WTC11 (cell line): ENCODE measurements at regions not wholly inside any gene's neighbourhood (a gene's known extent, or its start where the extent isn't known, plus 50 kb on each side); places are given as distances from the start of the nearest gene placed in this dataset.

Source experiments
- ATAC-seq: fragments of 200-7000 bp; cut with Tn5 transposase; 2 replicates; pipeline ENCODE4 v1.10.0; 2021; ENCODE audit warnings: mild to moderate bottlenecking, moderate library complexity
- CTCF ChIA-PET: fragments of 300-600 bp; sonication (Branson Sonifier 250); formaldehyde crosslinking; loops from one replicate; lab custom pipeline; 2021; ENCODE audit warnings: antibody characterized with exemption; lab: Charles Lee
- POLR2A ChIA-PET: fragments of 350-600 bp; sonication (Branson Sonifier 250); formaldehyde crosslinking; loops from one replicate; lab custom pipeline; 2021; ENCODE audit warnings: antibody characterized with exemption; lab: Charles Lee
- DNase-seq: peaks from one replicate; pipeline ENCODE4 v3.0.0; 2021; ENCODE audit warnings: low spot score
- H3K27ac Mint-ChIP-seq: 2 replicates; pipeline ENCODE4 v1.8.0; 2021; ENCODE audit warnings: mixed read lengths
- H3K27me3 Mint-ChIP-seq: 2 replicates; pipeline ENCODE4 v1.8.0; 2021; ENCODE audit warnings: low read depth, mild to moderate bottlenecking, moderate library complexity, mixed read lengths
- H3K36me3 Mint-ChIP-seq: 2 replicates; pipeline ENCODE4 v1.8.0; 2021; ENCODE audit warnings: mixed read lengths
- H3K4me1 Mint-ChIP-seq: 2 replicates; pipeline ENCODE4 v1.8.0; 2022; ENCODE audit warnings: mixed read lengths
- H3K4me3 Mint-ChIP-seq: 2 replicates; pipeline ENCODE4 v1.8.0; 2021; ENCODE audit warnings: mild to moderate bottlenecking, moderate library complexity, mixed read lengths
- H3K9me3 Mint-ChIP-seq: 2 replicates; pipeline ENCODE4 v1.8.0; 2021; ENCODE audit warnings: mixed read lengths
- AFF4 ChIP-seq: sonication (generic); formaldehyde crosslinking; IDR thresholded peaks from 2 replicates; pipeline ENCODE4 v1.8.1; 2023; ENCODE audit warnings: mild to moderate bottlenecking, missing genetic modification reagents, borderline replicate concordance
- ATF2 ChIP-seq: sonication (generic); formaldehyde crosslinking; IDR thresholded peaks from 2 replicates; pipeline ENCODE4 v1.8.1; 2022; ENCODE audit warnings: low read depth, missing genetic modification reagents, borderline replicate concordance
- CREB1 ChIP-seq: sonication (generic); formaldehyde crosslinking; IDR thresholded peaks from 2 replicates; pipeline ENCODE4 v1.8.0; 2023; ENCODE audit warnings: mild to moderate bottlenecking, missing genetic modification reagents
- CREM ChIP-seq: sonication (generic); formaldehyde crosslinking; IDR thresholded peaks from 2 replicates; pipeline ENCODE4 v1.8.1; 2022; ENCODE audit warnings: mild to moderate bottlenecking, missing genetic modification reagents, moderate library complexity
- ELF4 ChIP-seq: sonication (generic); formaldehyde crosslinking; IDR thresholded peaks from 2 replicates; pipeline ENCODE4 v1.8.1; 2022; ENCODE audit warnings: low read depth, mild to moderate bottlenecking, moderate library complexity, missing genetic modification reagents
- EMX1 ChIP-seq: fragments of 250-450 bp; sonication (Bioruptor Pico); IDR thresholded peaks from 2 replicates; pipeline ENCODE4 v1.8.0; 2021; ENCODE audit warnings: mild to moderate bottlenecking
- FOXJ3 ChIP-seq: sonication (generic); formaldehyde crosslinking; IDR thresholded peaks from 2 replicates; pipeline ENCODE4 v1.9.0; 2021; ENCODE audit warnings: missing genetic modification reagents, mild to moderate bottlenecking, borderline replicate concordance
- GABPB1 ChIP-seq: sonication (generic); formaldehyde crosslinking; IDR thresholded peaks from 2 replicates; pipeline ENCODE4 v1.8.1; 2023; ENCODE audit warnings: mild to moderate bottlenecking, missing genetic modification reagents
- GTF2I ChIP-seq: fragments of 250-450 bp; sonication (Bioruptor Pico); conservative IDR thresholded peaks from 2 replicates; pipeline ENCODE4 v1.4.0; 2021; ENCODE audit warnings: mild to moderate bottlenecking
- MYBL2 ChIP-seq: sonication (generic); formaldehyde crosslinking; IDR thresholded peaks from 2 replicates; pipeline ENCODE4 v1.8.1; 2023; ENCODE audit warnings: mild to moderate bottlenecking, moderate library complexity, missing genetic modification reagents
- NFATC4 ChIP-seq: fragments of 250-450 bp; sonication (Bioruptor Pico); IDR thresholded peaks from 2 replicates; pipeline ENCODE4 v1.9.0; 2021; ENCODE audit warnings: mild to moderate bottlenecking
- NFYB ChIP-seq: sonication (generic); formaldehyde crosslinking; conservative IDR thresholded peaks from 2 replicates; pipeline ENCODE4 v1.8.0; 2022; ENCODE audit warnings: low read depth, missing genetic modification reagents
- SMAD3 ChIP-seq: sonication (generic); formaldehyde crosslinking; IDR thresholded peaks from 2 replicates; pipeline ENCODE4 v1.8.0; 2022; ENCODE audit warnings: missing genetic modification reagents, mild to moderate bottlenecking, borderline replicate concordance
- SOX15 ChIP-seq: fragments of 250-450 bp; sonication (Bioruptor Pico); IDR thresholded peaks from 2 replicates; pipeline ENCODE4 v1.9.0; 2021; ENCODE audit warnings: mild to moderate bottlenecking
- TEAD4 ChIP-seq: sonication (generic); formaldehyde crosslinking; IDR thresholded peaks from 2 replicates; pipeline ENCODE4 v1.8.0; 2022; ENCODE audit warnings: mild to moderate bottlenecking, missing genetic modification reagents
- ZNF263 ChIP-seq: sonication (generic); formaldehyde crosslinking; IDR thresholded peaks from 2 replicates; pipeline ENCODE4 v1.8.1; 2022; ENCODE audit warnings: low read depth, mild to moderate bottlenecking, moderate library complexity, missing genetic modification reagents
- ZNF423 ChIP-seq: fragments of 250-450 bp; sonication (Bioruptor Pico); IDR thresholded peaks from 2 replicates; pipeline ENCODE4 v2.1.2; 2022; ENCODE audit warnings: mild to moderate bottlenecking, moderate library complexity
- ZNF512 ChIP-seq: sonication (generic); formaldehyde crosslinking; IDR thresholded peaks from 2 replicates; pipeline ENCODE4 v1.8.1; 2022; ENCODE audit warnings: missing genetic modification reagents, borderline replicate concordance
- TF ChIP-seq, protein P1 (sequence below): fragments of 200-600 bp; IDR thresholded peaks from 2 replicates; pipeline ENCODE4 v1.8.0; 2022; ENCODE audit warnings: antibody characterized with exemption
- TF ChIP-seq, protein P2 (sequence below): sonication (generic); formaldehyde crosslinking; IDR thresholded peaks from 2 replicates; pipeline ENCODE4 v1.8.1; 2023; ENCODE audit warnings: mild to moderate bottlenecking, missing genetic modification reagents
- TF ChIP-seq, protein P3 (sequence below): sonication (generic); formaldehyde crosslinking; IDR thresholded peaks from 2 replicates; pipeline ENCODE4 v1.8.1; 2022; ENCODE audit warnings: mild to moderate bottlenecking, missing genetic modification reagents, moderate library complexity, borderline replicate concordance
- TF ChIP-seq, protein P4 (sequence below): sonication (generic); formaldehyde crosslinking; conservative IDR thresholded peaks from 2 replicates; pipeline ENCODE4 v1.8.1; 2022; ENCODE audit warnings: mild to moderate bottlenecking, missing genetic modification reagents
- TF ChIP-seq, protein P5 (sequence below): fragments of 250-450 bp; sonication (Bioruptor Pico); IDR thresholded peaks from 2 replicates; pipeline ENCODE4 v1.8.0; 2021; ENCODE audit warnings: mild to moderate bottlenecking

DNA sequence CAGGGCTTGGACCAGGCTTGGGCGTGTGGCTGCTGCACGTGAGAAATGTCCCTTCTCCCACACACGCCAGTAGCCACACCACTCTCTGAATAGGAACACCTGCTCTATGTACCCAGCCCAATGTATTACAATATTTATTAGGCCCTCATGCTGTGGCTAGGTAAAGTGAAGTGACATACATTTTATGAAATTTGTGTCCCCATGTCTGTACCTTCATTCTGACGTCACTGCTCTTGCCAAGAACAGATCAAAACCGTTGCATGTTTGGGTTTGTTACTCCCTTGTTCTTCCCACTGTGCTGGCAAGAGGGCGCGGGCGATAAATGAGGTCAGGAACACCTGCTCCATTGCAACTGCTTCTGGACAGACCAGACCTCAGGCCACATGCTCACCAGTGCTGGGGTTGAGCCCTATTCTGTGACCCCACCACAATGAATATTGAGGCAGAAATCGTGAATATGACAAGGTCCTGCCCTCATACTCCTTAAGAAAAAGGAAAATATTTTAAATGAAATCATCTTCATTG lies 436.4 kb upstream of the SALL3 start:
- H3K36me3 Mint-ChIP-seq, result peaks cover 35% of the 10 kb centered on the region
- no peak for TF ChIP-seq ZNF423 (CRISPR knock-in tag)
- no peak for TF ChIP-seq CREB1
- TF ChIP-seq, protein P1, sequence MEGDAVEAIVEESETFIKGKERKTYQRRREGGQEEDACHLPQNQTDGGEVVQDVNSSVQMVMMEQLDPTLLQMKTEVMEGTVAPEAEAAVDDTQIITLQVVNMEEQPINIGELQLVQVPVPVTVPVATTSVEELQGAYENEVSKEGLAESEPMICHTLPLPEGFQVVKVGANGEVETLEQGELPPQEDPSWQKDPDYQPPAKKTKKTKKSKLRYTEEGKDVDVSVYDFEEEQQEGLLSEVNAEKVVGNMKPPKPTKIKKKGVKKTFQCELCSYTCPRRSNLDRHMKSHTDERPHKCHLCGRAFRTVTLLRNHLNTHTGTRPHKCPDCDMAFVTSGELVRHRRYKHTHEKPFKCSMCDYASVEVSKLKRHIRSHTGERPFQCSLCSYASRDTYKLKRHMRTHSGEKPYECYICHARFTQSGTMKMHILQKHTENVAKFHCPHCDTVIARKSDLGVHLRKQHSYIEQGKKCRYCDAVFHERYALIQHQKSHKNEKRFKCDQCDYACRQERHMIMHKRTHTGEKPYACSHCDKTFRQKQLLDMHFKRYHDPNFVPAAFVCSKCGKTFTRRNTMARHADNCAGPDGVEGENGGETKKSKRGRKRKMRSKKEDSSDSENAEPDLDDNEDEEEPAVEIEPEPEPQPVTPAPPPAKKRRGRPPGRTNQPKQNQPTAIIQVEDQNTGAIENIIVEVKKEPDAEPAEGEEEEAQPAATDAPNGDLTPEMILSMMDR, result no peak
- TF ChIP-seq ELF4 (CRISPR knock-in tag), result no peak
- no peak for TF ChIP-seq TEAD4 (CRISPR knock-in tag)
- no peak for TF ChIP-seq FOXJ3
- TF ChIP-seq ZNF512 (CRISPR knock-in tag), result no peak
- no peak for TF ChIP-seq EMX1
- TF ChIP-seq NFYB (CRISPR knock-in tag), result no peak
- TF ChIP-seq SOX15 (CRISPR knock-in tag), result no peak
- no peaks in the 10 kb centered on the region for H3K4me1 Mint-ChIP-seq
- ChIA-PET CTCF (no interaction called here), POLR2A (no interaction called here)
- no peak overlapping the region for H3K4me3 Mint-ChIP-seq
- DNase-seq (no peak), ATAC-seq (no peak)
- H3K27ac Mint-ChIP-seq, result no peak overlapping the region
- H3K27me3 Mint-ChIP-seq, result peaks cover 5% of the 10 kb centered on the region
- peaks cover 42% of the 10 kb centered on the region for H3K9me3 Mint-ChIP-seq

GRCh38 chr18:78546281-78546680 lies 433.3 kb upstream of the SALL3 start:
- Mint-ChIP-seq H3K4me1 (no peaks in the 10 kb centered on the region), H3K27me3 (peaks cover 5% of the 10 kb centered on the region), H3K27ac (no peak overlapping the region), H3K36me3 (peaks cover 45% of the 10 kb centered on the region), H3K4me3 (no peak overlapping the region), H3K9me3 (peaks cover 47% of the 10 kb centered on the region)
- CTCF ChIA-PET, result no interaction called here
- POLR2A ChIA-PET, result no interaction called here
- ATAC-seq (no peak), DNase-seq (no peak)
- TF ChIP-seq, protein P2, sequence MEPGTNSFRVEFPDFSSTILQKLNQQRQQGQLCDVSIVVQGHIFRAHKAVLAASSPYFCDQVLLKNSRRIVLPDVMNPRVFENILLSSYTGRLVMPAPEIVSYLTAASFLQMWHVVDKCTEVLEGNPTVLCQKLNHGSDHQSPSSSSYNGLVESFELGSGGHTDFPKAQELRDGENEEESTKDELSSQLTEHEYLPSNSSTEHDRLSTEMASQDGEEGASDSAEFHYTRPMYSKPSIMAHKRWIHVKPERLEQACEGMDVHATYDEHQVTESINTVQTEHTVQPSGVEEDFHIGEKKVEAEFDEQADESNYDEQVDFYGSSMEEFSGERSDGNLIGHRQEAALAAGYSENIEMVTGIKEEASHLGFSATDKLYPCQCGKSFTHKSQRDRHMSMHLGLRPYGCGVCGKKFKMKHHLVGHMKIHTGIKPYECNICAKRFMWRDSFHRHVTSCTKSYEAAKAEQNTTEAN (CRISPR knock-in tag), result no peak
- no peak for TF ChIP-seq AFF4
- TF ChIP-seq, protein P3, sequence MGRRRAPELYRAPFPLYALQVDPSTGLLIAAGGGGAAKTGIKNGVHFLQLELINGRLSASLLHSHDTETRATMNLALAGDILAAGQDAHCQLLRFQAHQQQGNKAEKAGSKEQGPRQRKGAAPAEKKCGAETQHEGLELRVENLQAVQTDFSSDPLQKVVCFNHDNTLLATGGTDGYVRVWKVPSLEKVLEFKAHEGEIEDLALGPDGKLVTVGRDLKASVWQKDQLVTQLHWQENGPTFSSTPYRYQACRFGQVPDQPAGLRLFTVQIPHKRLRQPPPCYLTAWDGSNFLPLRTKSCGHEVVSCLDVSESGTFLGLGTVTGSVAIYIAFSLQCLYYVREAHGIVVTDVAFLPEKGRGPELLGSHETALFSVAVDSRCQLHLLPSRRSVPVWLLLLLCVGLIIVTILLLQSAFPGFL (CRISPR knock-in tag), result no peak
- TF ChIP-seq CREM (CRISPR knock-in tag), result no peak
- no peak for TF ChIP-seq NFATC4 (CRISPR knock-in tag)
- TF ChIP-seq, protein P4, sequence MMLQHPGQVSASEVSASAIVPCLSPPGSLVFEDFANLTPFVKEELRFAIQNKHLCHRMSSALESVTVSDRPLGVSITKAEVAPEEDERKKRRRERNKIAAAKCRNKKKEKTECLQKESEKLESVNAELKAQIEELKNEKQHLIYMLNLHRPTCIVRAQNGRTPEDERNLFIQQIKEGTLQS (CRISPR knock-in tag), result no peak
- TF ChIP-seq GTF2I (CRISPR knock-in tag), result no peak
- no peak for TF ChIP-seq ATF2 (CRISPR knock-in tag)
- TF ChIP-seq SMAD3 (CRISPR knock-in tag), result no peak
- TF ChIP-seq ZNF263, result no peak
- no peak for TF ChIP-seq MYBL2 (CRISPR knock-in tag)
- TF ChIP-seq CREB1, result no peak
- TF ChIP-seq GABPB1 (CRISPR knock-in tag), result no peak
- TF ChIP-seq, protein P5, sequence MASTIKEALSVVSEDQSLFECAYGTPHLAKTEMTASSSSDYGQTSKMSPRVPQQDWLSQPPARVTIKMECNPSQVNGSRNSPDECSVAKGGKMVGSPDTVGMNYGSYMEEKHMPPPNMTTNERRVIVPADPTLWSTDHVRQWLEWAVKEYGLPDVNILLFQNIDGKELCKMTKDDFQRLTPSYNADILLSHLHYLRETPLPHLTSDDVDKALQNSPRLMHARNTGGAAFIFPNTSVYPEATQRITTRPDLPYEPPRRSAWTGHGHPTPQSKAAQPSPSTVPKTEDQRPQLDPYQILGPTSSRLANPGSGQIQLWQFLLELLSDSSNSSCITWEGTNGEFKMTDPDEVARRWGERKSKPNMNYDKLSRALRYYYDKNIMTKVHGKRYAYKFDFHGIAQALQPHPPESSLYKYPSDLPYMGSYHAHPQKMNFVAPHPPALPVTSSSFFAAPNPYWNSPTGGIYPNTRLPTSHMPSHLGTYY, result no peak
